SU-DHL-6 (cell line): ENCODE measurements at regions not wholly inside any gene's neighbourhood (a gene's known extent, or its start where the extent isn't known, plus 50 kb on each side); places are given as distances from the start of the nearest gene placed in this dataset.

Experiments
- H2AFZ ChIP-seq: fragments of 200-600 bp; sonication (generic); 2 replicates; pipeline ENCODE4 v1.6.1; 2014; ENCODE audit warnings: low read depth, mild to moderate bottlenecking, moderate library complexity, mixed read lengths, antibody characterized with exemption, low read length; ENCODE audit not compliant: severe bottlenecking
- H3F3A ChIP-seq: fragments of 200-600 bp; shearing (Covaris generic); 2 replicates; pipeline ENCODE4 v1.6.0; 2016; ENCODE audit warnings: antibody characterized with exemption, mild to moderate bottlenecking; ENCODE audit not compliant: insufficient read depth
- H3K27ac ChIP-seq: fragments of 200-600 bp; sonication (generic); 2 replicates; pipeline ENCODE4 v1.5.1; 2016; ENCODE audit warnings: low read depth, mild to moderate bottlenecking, low read length, moderate library complexity, mixed read lengths
- H3K27me3 ChIP-seq: fragments of 200-600 bp; sonication (generic), shearing (Covaris generic); 2 replicates; pipeline ENCODE4 v1.6.0; 2014; ENCODE audit warnings: mild to moderate bottlenecking, low read length
- H3K36me3 ChIP-seq: fragments of 200-600 bp; sonication (generic); 2 replicates; pipeline ENCODE4 v1.6.1; 2014; ENCODE audit warnings: mild to moderate bottlenecking, low read length, mixed read lengths
- H3K4me2 ChIP-seq: fragments of 300-600, 200-600 bp; shearing (Covaris generic), sonication (generic); 2 replicates; pipeline ENCODE4 v1.6.0; 2014; ENCODE audit warnings: low read length, low read depth, mild to moderate bottlenecking; ENCODE audit not compliant: poor library complexity, severe bottlenecking
- H3K4me3 ChIP-seq: fragments of 200-600 bp; sonication (generic); 2 replicates; pipeline ENCODE4 v1.5.1; 2014; ENCODE audit warnings: antibody characterized with exemption, low read length, mild to moderate bottlenecking, mixed read lengths; ENCODE audit not compliant: insufficient read depth, poor library complexity, severe bottlenecking
- H3K79me2 ChIP-seq: fragments of 200-600 bp; sonication (generic); 2 replicates; pipeline ENCODE4 v1.6.1; 2014; ENCODE audit warnings: mild to moderate bottlenecking, low read length, moderate library complexity; ENCODE audit not compliant: insufficient read depth
- H3K9ac ChIP-seq: fragments of 200-600 bp; sonication (generic); 2 replicates; pipeline ENCODE4 v1.7.0; 2014; ENCODE audit warnings: mild to moderate bottlenecking, low read length
- H3K9me2 ChIP-seq: fragments of 200-600 bp; sonication (generic); replicated peaks from 2 replicates; pipeline ENCODE4 v1.6.1; 2014; ENCODE audit warnings: low read length; ENCODE audit not compliant: insufficient read depth
- H3K9me3 ChIP-seq: fragments of 200-600 bp; sonication (generic); 2 replicates; pipeline ENCODE4 v1.6.1; 2014; ENCODE audit warnings: low read length, mixed read lengths; ENCODE audit not compliant: insufficient read depth
- H4K20me1 ChIP-seq: fragments of 200-600 bp; sonication (generic); 2 replicates; pipeline ENCODE4 v1.6.1; 2014; ENCODE audit warnings: low read depth, mild to moderate bottlenecking, antibody characterized with exemption, low read length, moderate library complexity, mixed read lengths
- EZH2phosphoT487 ChIP-seq: fragments of 200-600 bp; sonication (generic), shearing (Covaris generic); conservative IDR thresholded peaks from 2 replicates; pipeline ENCODE4 v1.6.1; 2018; ENCODE audit warnings: mild to moderate bottlenecking, antibody characterized with exemption, low read length, moderate library complexity, mixed read lengths
- TF ChIP-seq, protein P1 (sequence below): fragments of 200-600 bp; sonication (generic); IDR thresholded peaks from one replicate; pipeline ENCODE4 v1.5.1; 2017; ENCODE audit warnings: antibody characterized with exemption, mild to moderate bottlenecking, low read length, moderate library complexity; ENCODE audit not compliant: insufficient read depth, poor library complexity, severe bottlenecking

DNA sequence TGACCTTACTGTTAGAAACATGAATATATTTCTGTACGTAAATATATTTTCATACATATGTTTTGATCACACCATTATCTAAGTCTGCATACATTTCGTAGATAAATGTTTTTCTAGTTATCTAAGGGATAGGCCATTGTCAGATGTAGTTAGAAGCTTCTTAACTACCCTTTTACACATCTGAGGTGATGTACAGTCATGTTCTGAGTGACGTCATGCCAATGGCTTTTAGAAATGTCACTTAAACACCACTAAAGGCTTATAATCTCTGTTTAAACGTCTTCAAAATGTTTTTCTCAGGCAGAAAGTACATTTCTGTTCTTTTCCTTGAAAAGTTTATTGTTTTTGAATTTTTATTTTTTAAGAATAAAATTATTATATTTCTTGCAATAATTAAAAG lies 781.9 kb downstream of the MRPL39 start:
- no peak overlapping the region for H3K9ac ChIP-seq
- no peaks in the 10 kb centered on the region for H3K79me2 ChIP-seq
- no peaks in the 10 kb centered on the region for H3K9me3 ChIP-seq
- H3K27me3 ChIP-seq: no peaks in the 10 kb centered on the region
- no peak overlapping the region for H3K4me2 ChIP-seq
- no peaks in the 10 kb centered on the region for H3K9me2 ChIP-seq
- no peak overlapping the region for H3K4me3 ChIP-seq
- H4K20me1 ChIP-seq: no peaks in the 10 kb centered on the region
- no peaks in the 10 kb centered on the region for H3F3A ChIP-seq
- H3K27ac ChIP-seq: no peak overlapping the region
- no peaks in the 10 kb centered on the region for H3K36me3 ChIP-seq
- TF ChIP-seq, protein P1, sequence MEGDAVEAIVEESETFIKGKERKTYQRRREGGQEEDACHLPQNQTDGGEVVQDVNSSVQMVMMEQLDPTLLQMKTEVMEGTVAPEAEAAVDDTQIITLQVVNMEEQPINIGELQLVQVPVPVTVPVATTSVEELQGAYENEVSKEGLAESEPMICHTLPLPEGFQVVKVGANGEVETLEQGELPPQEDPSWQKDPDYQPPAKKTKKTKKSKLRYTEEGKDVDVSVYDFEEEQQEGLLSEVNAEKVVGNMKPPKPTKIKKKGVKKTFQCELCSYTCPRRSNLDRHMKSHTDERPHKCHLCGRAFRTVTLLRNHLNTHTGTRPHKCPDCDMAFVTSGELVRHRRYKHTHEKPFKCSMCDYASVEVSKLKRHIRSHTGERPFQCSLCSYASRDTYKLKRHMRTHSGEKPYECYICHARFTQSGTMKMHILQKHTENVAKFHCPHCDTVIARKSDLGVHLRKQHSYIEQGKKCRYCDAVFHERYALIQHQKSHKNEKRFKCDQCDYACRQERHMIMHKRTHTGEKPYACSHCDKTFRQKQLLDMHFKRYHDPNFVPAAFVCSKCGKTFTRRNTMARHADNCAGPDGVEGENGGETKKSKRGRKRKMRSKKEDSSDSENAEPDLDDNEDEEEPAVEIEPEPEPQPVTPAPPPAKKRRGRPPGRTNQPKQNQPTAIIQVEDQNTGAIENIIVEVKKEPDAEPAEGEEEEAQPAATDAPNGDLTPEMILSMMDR: no peak
- no peak for TF ChIP-seq EZH2phosphoT487
- H2AFZ ChIP-seq: no peak overlapping the region

DNA sequence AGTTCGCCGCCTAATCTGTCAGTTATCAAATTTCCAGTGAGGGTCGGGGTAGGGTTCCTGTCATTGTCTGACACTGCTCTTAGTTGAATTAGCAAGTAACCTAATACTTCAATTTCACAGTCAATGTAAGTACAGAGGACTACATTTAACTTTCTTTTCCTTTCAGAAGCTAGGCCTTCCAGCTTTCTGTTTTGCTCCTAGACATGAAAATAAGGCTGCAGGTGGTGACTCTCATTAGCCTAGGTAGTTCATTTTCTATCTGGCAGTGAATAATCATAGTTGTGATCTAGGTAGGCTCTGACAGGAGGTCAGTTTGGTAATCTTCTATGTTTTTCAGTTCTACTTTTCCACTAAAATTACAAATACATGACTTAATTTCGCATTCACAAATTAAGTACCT lies 783.1 kb downstream of the MRPL39 start:
- H3K27ac ChIP-seq: no peak overlapping the region
- H3K4me3 ChIP-seq: no peak overlapping the region
- no peaks in the 10 kb centered on the region for H3F3A ChIP-seq
- H3K79me2 ChIP-seq: no peaks in the 10 kb centered on the region
- no peaks in the 10 kb centered on the region for H3K36me3 ChIP-seq
- no peaks in the 10 kb centered on the region for H3K27me3 ChIP-seq
- no peak overlapping the region for H2AFZ ChIP-seq
- H3K9me2 ChIP-seq: no peaks in the 10 kb centered on the region
- TF ChIP-seq, protein P1: no peak
- TF ChIP-seq EZH2phosphoT487: no peak
- H3K9me3 ChIP-seq: no peaks in the 10 kb centered on the region
- no peak overlapping the region for H3K9ac ChIP-seq
- H4K20me1 ChIP-seq: no peaks in the 10 kb centered on the region
- no peak overlapping the region for H3K4me2 ChIP-seq

DNA sequence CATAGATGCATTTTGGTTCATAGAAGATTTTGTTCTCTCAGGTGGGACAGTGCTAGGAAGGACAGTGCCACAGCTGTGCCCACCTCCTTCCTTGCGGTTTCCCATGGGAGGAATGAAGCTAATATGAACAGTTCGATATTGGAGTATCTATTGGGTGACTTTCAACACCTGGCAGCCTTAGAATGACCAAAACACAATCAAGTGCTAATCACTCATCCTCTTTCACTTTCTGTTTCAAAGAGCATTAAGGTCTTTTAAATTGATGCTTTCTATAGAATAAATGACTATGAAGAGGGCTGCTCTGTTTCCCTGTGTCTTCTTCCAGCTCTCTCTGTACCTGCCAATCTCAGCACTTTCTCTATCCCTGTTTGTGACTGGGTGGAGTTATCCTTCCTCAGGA lies 784.0 kb downstream of the MRPL39 start:
- Histone ChIP-seq H3K4me3 (no peak overlapping the region), H4K20me1 (no peaks in the 10 kb centered on the region), H3F3A (no peaks in the 10 kb centered on the region), H3K9ac (no peak overlapping the region), H3K27me3 (no peaks in the 10 kb centered on the region), H3K4me2 (no peak overlapping the region), H3K79me2 (no peaks in the 10 kb centered on the region), H3K36me3 (no peaks in the 10 kb centered on the region), H3K9me3 (no peaks in the 10 kb centered on the region), H2AFZ (no peak overlapping the region), H3K27ac (no peak overlapping the region), H3K9me2 (no peaks in the 10 kb centered on the region)
- no peak for TF ChIP-seq EZH2phosphoT487
- TF ChIP-seq, protein P1: no peak
